WTC11 (cell line): ENCODE measurements at regions not wholly inside any gene's neighbourhood (a gene's known extent, or its start where the extent isn't known, plus 50 kb on each side); places are given as distances from the start of the nearest gene placed in this dataset.

ENCODE experiments used
- ATAC-seq: fragments of 200-7000 bp; cut with Tn5 transposase; 2 replicates; pipeline ENCODE4 v1.10.0; 2021; ENCODE audit warnings: mild to moderate bottlenecking, moderate library complexity
- CTCF ChIA-PET: fragments of 300-600 bp; sonication (Branson Sonifier 250); formaldehyde crosslinking; loops from one replicate; lab custom pipeline; 2021; ENCODE audit warnings: antibody characterized with exemption; lab: Charles Lee
- POLR2A ChIA-PET: fragments of 350-600 bp; sonication (Branson Sonifier 250); formaldehyde crosslinking; loops from one replicate; lab custom pipeline; 2021; ENCODE audit warnings: antibody characterized with exemption; lab: Charles Lee
- DNase-seq: peaks from one replicate; pipeline ENCODE4 v3.0.0; 2021; ENCODE audit warnings: low spot score
- H3K27ac Mint-ChIP-seq: 2 replicates; pipeline ENCODE4 v1.8.0; 2021; ENCODE audit warnings: mixed read lengths
- H3K27me3 Mint-ChIP-seq: 2 replicates; pipeline ENCODE4 v1.8.0; 2021; ENCODE audit warnings: low read depth, mild to moderate bottlenecking, moderate library complexity, mixed read lengths
- H3K36me3 Mint-ChIP-seq: 2 replicates; pipeline ENCODE4 v1.8.0; 2021; ENCODE audit warnings: mixed read lengths
- H3K4me1 Mint-ChIP-seq: 2 replicates; pipeline ENCODE4 v1.8.0; 2022; ENCODE audit warnings: mixed read lengths
- H3K4me3 Mint-ChIP-seq: 2 replicates; pipeline ENCODE4 v1.8.0; 2021; ENCODE audit warnings: mild to moderate bottlenecking, moderate library complexity, mixed read lengths
- H3K9me3 Mint-ChIP-seq: 2 replicates; pipeline ENCODE4 v1.8.0; 2021; ENCODE audit warnings: mixed read lengths
- AFF4 ChIP-seq: sonication (generic); formaldehyde crosslinking; IDR thresholded peaks from 2 replicates; pipeline ENCODE4 v1.8.1; 2023; ENCODE audit warnings: mild to moderate bottlenecking, missing genetic modification reagents, borderline replicate concordance
- ATF3 ChIP-seq: sonication (generic); formaldehyde crosslinking; conservative IDR thresholded peaks from 2 replicates; pipeline ENCODE4 v1.8.1; 2022; ENCODE audit warnings: mild to moderate bottlenecking, missing genetic modification reagents
- EMX1 ChIP-seq: fragments of 250-450 bp; sonication (Bioruptor Pico); IDR thresholded peaks from 2 replicates; pipeline ENCODE4 v1.8.0; 2021; ENCODE audit warnings: mild to moderate bottlenecking
- ERG ChIP-seq: fragments of 250-450 bp; sonication (Bioruptor Pico); IDR thresholded peaks from 2 replicates; pipeline ENCODE4 v1.8.0; 2021; ENCODE audit warnings: mild to moderate bottlenecking
- NFATC4 ChIP-seq: fragments of 250-450 bp; sonication (Bioruptor Pico); IDR thresholded peaks from 2 replicates; pipeline ENCODE4 v1.9.0; 2021; ENCODE audit warnings: mild to moderate bottlenecking
- PRDM15 ChIP-seq: sonication (generic); formaldehyde crosslinking; IDR thresholded peaks from 2 replicates; pipeline ENCODE4 v1.8.0; 2022; ENCODE audit warnings: missing genetic modification reagents
- SP1 ChIP-seq: sonication (generic); formaldehyde crosslinking; conservative IDR thresholded peaks from 2 replicates; pipeline ENCODE4 v1.8.1; 2022; ENCODE audit warnings: missing genetic modification reagents
- STAT6 ChIP-seq: sonication (generic); formaldehyde crosslinking; conservative IDR thresholded peaks from 2 replicates; pipeline ENCODE4 v1.8.1; 2023; ENCODE audit warnings: mild to moderate bottlenecking, low read depth, missing genetic modification reagents, moderate library complexity
- TP53 ChIP-seq: sonication (generic); formaldehyde crosslinking; IDR thresholded peaks from 2 replicates; pipeline ENCODE4 v1.8.1; 2023; ENCODE audit warnings: mild to moderate bottlenecking, missing genetic modification reagents
- USF1 ChIP-seq: sonication (generic); formaldehyde crosslinking; IDR thresholded peaks from 2 replicates; pipeline ENCODE4 v1.8.0; 2022; ENCODE audit warnings: mild to moderate bottlenecking, missing genetic modification reagents
- ZBTB21 ChIP-seq: sonication (generic); formaldehyde crosslinking; IDR thresholded peaks from 2 replicates; pipeline ENCODE4 v1.8.1; 2023; ENCODE audit warnings: mild to moderate bottlenecking, missing genetic modification reagents, borderline replicate concordance
- ZBTB43 ChIP-seq: sonication (generic); formaldehyde crosslinking; IDR thresholded peaks from 2 replicates; pipeline ENCODE4 v1.8.1; 2023; ENCODE audit warnings: mild to moderate bottlenecking, missing genetic modification reagents
- ZNF263 ChIP-seq: sonication (generic); formaldehyde crosslinking; IDR thresholded peaks from 2 replicates; pipeline ENCODE4 v1.8.1; 2022; ENCODE audit warnings: low read depth, mild to moderate bottlenecking, moderate library complexity, missing genetic modification reagents
- ZNF671 ChIP-seq: fragments of 250-450 bp; sonication (Bioruptor Pico); IDR thresholded peaks from 2 replicates; pipeline ENCODE4 v1.8.0; 2021; ENCODE audit warnings: mild to moderate bottlenecking

- CTCF ChIA-PET: interaction anchor here (0.5 kb wide), 1 partner anchor 192 kb away, joined by 3 read pairs; no protein-coding TSS in a partner anchor
- no peak overlapping the region for H3K27ac Mint-ChIP-seq
Observed at GRCh38 chr6:159455700-159456274, 237.3 kb downstream of the SOD2 start.

GRCh38 chr6:159450815-159451465 is 242.1 kb downstream of the SOD2 start:
- no peak for TF ChIP-seq ZNF671 (CRISPR knock-in tag)
- TF ChIP-seq ZBTB43: no peak
- no peak for TF ChIP-seq NFATC4 (CRISPR knock-in tag)
- no peak for TF ChIP-seq SP1 (CRISPR knock-in tag)
- no peak for TF ChIP-seq AFF4 (CRISPR knock-in tag)
- no peak for TF ChIP-seq STAT6 (CRISPR knock-in tag)
- TF ChIP-seq ZBTB21: no peak
- no peak for TF ChIP-seq USF1 (CRISPR knock-in tag)
- no peak for TF ChIP-seq ATF3
- TF ChIP-seq TP53 (CRISPR knock-in tag): no peak
- TF ChIP-seq EMX1 (CRISPR knock-in tag): no peak
- no peak for TF ChIP-seq PRDM15 (CRISPR knock-in tag)
- no peaks in the 10 kb centered on the region for H3K4me1 Mint-ChIP-seq
- H3K9me3 Mint-ChIP-seq: peaks cover 3% of the 10 kb centered on the region; the same call in 1 of the 2 replicates
- H3K27me3 Mint-ChIP-seq: peaks cover 3% of the 10 kb centered on the region; the same call in 1 of the 2 replicates
- H3K27ac Mint-ChIP-seq: no peak overlapping the region
- 0 out of 2 replicates have a peak, but pooled peaks cover 2% of the 10 kb centered on the region for H3K36me3 Mint-ChIP-seq
- DNase-seq (no peak), ATAC-seq (no peak)
- no peak overlapping the region for H3K4me3 Mint-ChIP-seq
- POLR2A ChIA-PET: no interaction called here
- CTCF ChIA-PET: no interaction called here

More at GRCh38 chr6:159455700-159456274, 237.3 kb downstream of the SOD2 start:
- ATAC-seq: no peak
- Mint-ChIP-seq H3K36me3 (0 out of 2 replicates have a peak, but pooled peaks cover 2% of the 10 kb centered on the region), H3K27me3 (0 out of 2 replicates have a peak, but pooled peaks cover 3% of the 10 kb centered on the region), H3K4me1 (no peaks in the 10 kb centered on the region), H3K9me3 (peaks cover 15% of the 10 kb centered on the region), H3K4me3 (no peak overlapping the region)
- TF ChIP-seq ZNF263 (CRISPR knock-in tag) (peak; percentile 88), ERG (no peak)
- POLR2A ChIA-PET: interaction anchor here (0.6 kb wide), 1 partner anchor 153 kb away, joined by 6 read pairs; no protein-coding TSS in a partner anchor
- DNase-seq: no peak
